ENCODE measurements at regions not wholly inside any gene's neighbourhood (a gene's known extent, or its start where the extent isn't known, plus 50 kb on each side); places are given as distances from the start of the nearest gene placed in this dataset.

DNA sequence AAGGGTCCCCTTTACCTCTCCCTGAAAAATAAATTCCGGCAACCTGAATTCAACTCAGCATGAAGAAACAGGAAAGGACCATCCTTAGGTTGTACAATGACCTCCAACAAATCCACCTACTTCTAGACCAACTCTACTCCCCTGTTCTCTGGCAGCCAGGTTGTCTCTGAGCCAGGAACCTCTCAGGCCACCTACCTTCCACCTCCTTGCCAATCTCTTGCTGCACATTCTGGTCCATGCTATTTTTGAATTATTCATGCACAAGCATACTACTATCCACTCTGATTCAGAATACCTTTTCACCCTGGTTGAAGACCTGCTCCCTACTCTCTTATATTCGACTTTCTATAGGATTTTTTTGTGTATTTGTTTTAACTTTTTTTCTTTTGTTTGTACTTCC, 415.0 kb upstream of the ZNF507 start:
- H3K4me1 ChIP-seq (ENCODE audit: insufficient read depth, low read length) = no peaks in the 10 kb centered on the region
- TF ChIP-seq CTCF (IDR thresholded peaks at IDR 0.05; ENCODE audit: extremely low read depth, low read depth, low read length) = no peak
- no peaks in the 10 kb centered on the region for H3K79me2 ChIP-seq (ENCODE audit: insufficient read depth, low read length)
- H3K4me3 ChIP-seq (ENCODE audit: insufficient read depth, low read length) = no peak overlapping the region
- H3K27ac ChIP-seq (ENCODE audit: low read depth, low read length) = no peak overlapping the region
- no peaks in the 10 kb centered on the region for H3K27me3 ChIP-seq (ENCODE audit: insufficient read depth, low read length)
- no peak overlapping the region for H3K4me2 ChIP-seq (ENCODE audit: insufficient read depth, low read length)
- H3K9me3 ChIP-seq (ENCODE audit: low read depth, low read length) = no peaks in the 10 kb centered on the region
- no peak overlapping the region for H2AFZ ChIP-seq (ENCODE audit: low read length)
- DNase-seq (ENCODE audit: insufficient read length, low spot score, missing footprints) = no peak
- no peaks in the 10 kb centered on the region for H4K20me1 ChIP-seq (ENCODE audit: insufficient read depth, low read length)
- H3K36me3 ChIP-seq (ENCODE audit: insufficient read depth, low read length) = no peaks in the 10 kb centered on the region

DNA sequence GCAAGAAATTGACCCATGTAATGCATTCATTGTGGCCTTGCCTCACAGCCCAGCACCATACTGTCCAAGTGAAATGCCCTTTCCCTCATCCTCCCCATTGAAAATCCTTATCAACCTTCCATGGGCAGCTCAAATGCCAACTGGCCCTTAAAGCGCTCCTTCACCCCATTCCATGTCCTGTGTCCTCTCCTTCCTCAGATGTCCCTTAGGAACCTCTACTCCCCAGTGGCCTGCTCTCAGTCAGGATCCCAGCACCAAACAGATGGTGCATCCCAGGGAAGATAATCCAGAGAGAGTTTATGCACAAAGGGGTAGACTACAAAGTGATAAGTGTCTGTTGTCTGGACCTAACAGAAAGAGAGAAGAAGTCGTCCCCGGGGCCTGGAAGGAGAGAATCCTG, 407.4 kb upstream of the ZNF507 start:
- H3K4me2 ChIP-seq (ENCODE audit: insufficient read depth, low read length) = no peak overlapping the region
- H3K79me2 ChIP-seq (ENCODE audit: insufficient read depth, low read length) = no peaks in the 10 kb centered on the region
- no peak for TF ChIP-seq CTCF (IDR thresholded peaks at IDR 0.05; ENCODE audit: extremely low read depth, low read depth, low read length)
- no peaks in the 10 kb centered on the region for H4K20me1 ChIP-seq (ENCODE audit: insufficient read depth, low read length)
- no peak overlapping the region for H3K4me3 ChIP-seq (ENCODE audit: insufficient read depth, low read length)
- no peak for DNase-seq (ENCODE audit: insufficient read length, low spot score, missing footprints)
- H3K4me1 ChIP-seq (ENCODE audit: insufficient read depth, low read length) = no peaks in the 10 kb centered on the region
- no peak overlapping the region for H2AFZ ChIP-seq (ENCODE audit: low read length)
- H3K36me3 ChIP-seq (ENCODE audit: insufficient read depth, low read length) = no peaks in the 10 kb centered on the region
- no peak overlapping the region for H3K27ac ChIP-seq (ENCODE audit: low read depth, low read length)
- no peaks in the 10 kb centered on the region for H3K9me3 ChIP-seq (ENCODE audit: low read depth, low read length)
- H3K27me3 ChIP-seq (ENCODE audit: insufficient read depth, low read length) = no peaks in the 10 kb centered on the region

DNA sequence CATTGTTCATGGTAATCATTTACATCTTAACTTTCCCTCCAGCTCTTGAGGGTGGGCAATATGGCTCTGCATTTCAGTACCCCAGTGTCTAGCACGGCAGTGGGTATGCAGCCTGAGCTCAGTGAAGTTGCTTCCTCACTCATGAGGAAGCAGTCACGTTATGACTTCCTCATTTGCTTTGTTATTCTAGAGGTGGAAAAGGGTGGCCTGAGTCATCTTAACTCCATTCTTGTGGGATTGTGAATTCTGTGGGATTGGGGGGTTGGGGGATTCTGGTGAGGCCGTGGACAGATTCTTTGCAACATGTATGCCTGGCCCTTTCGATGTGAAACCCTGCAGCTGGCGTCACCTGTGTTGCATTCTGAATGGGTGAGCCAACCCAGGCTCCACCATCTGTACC, 406.7 kb upstream of the ZNF507 start:
- Histone ChIP-seq H3K79me2 (ENCODE audit: insufficient read depth, low read length) (no peaks in the 10 kb centered on the region), H3K27ac (ENCODE audit: low read depth, low read length) (no peak overlapping the region), H2AFZ (ENCODE audit: low read length) (no peak overlapping the region), H4K20me1 (ENCODE audit: insufficient read depth, low read length) (no peaks in the 10 kb centered on the region), H3K4me1 (ENCODE audit: insufficient read depth, low read length) (no peaks in the 10 kb centered on the region), H3K36me3 (ENCODE audit: insufficient read depth, low read length) (no peaks in the 10 kb centered on the region), H3K4me3 (ENCODE audit: insufficient read depth, low read length) (no peak overlapping the region), H3K27me3 (ENCODE audit: insufficient read depth, low read length) (no peaks in the 10 kb centered on the region), H3K4me2 (ENCODE audit: insufficient read depth, low read length) (no peak overlapping the region), H3K9me3 (ENCODE audit: low read depth, low read length) (no peaks in the 10 kb centered on the region)
- TF ChIP-seq CTCF (IDR thresholded peaks at IDR 0.05; ENCODE audit: extremely low read depth, low read depth, low read length) = no peak
- no peak for DNase-seq (ENCODE audit: insufficient read length, low spot score, missing footprints)

DNA sequence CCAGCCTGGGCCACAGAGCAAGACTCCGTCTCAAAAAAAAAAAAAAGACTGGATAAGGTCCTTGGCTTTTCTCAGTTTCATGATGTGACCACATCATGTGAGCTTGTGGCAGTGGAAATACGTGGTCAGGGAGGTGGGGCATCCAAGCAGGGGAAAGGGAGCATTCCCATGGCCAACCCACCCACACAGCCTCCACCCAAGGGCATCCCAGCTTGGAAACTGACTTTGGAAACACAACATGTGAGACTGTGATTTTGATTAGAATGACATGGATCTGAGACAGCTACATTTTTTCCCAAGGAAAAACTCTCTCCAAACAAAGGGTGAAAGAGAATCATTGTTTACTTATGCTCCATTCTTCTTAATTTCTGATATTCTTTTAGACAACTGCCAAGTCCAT, 405.0 kb upstream of the ZNF507 start:
- Histone ChIP-seq H3K27me3 (ENCODE audit: insufficient read depth, low read length) (no peaks in the 10 kb centered on the region), H4K20me1 (ENCODE audit: insufficient read depth, low read length) (no peaks in the 10 kb centered on the region), H3K27ac (ENCODE audit: low read depth, low read length) (no peak overlapping the region), H3K4me2 (ENCODE audit: insufficient read depth, low read length) (no peak overlapping the region), H3K4me1 (ENCODE audit: insufficient read depth, low read length) (no peaks in the 10 kb centered on the region), H3K9me3 (ENCODE audit: low read depth, low read length) (no peaks in the 10 kb centered on the region), H3K36me3 (ENCODE audit: insufficient read depth, low read length) (no peaks in the 10 kb centered on the region), H3K4me3 (ENCODE audit: insufficient read depth, low read length) (no peak overlapping the region), H2AFZ (ENCODE audit: low read length) (no peak overlapping the region), H3K79me2 (ENCODE audit: insufficient read depth, low read length) (no peaks in the 10 kb centered on the region)
- DNase-seq (ENCODE audit: insufficient read length, low spot score, missing footprints) = no peak
- no peak for TF ChIP-seq CTCF (IDR thresholded peaks at IDR 0.05; ENCODE audit: extremely low read depth, low read depth, low read length)

All from osteoblast (primary cell).